ENCODE measurements at regions not wholly inside any gene's neighbourhood (a gene's known extent, or its start where the extent isn't known, plus 50 kb on each side); places are given as distances from the start of the nearest gene placed in this dataset.
"Not testable (repeated sequence)": the region's sequence is repeated elsewhere in the genome, so short reads cannot be mapped to it uniquely, and the experiment has no call there.

DNA sequence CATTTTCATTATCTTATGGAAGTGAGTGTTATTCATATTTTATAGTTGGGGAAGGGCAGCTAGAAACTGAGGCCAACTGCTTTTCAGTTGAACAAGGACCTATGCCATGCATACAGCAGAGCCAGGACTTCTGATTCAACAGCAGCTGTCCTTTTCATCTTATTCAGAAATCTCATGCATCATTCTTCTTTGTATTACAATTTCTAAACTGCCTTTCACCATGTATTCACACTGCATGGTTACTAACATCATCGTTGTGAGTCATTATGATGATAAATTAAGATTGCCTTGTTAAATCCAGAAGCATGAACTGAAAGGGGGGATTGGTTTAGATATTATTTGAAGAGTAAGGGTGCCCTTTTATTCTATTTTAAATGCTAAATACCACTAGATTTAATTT, 1470.1 kb upstream of the GOT2 start:
- no peak for DNase-seq

DNA sequence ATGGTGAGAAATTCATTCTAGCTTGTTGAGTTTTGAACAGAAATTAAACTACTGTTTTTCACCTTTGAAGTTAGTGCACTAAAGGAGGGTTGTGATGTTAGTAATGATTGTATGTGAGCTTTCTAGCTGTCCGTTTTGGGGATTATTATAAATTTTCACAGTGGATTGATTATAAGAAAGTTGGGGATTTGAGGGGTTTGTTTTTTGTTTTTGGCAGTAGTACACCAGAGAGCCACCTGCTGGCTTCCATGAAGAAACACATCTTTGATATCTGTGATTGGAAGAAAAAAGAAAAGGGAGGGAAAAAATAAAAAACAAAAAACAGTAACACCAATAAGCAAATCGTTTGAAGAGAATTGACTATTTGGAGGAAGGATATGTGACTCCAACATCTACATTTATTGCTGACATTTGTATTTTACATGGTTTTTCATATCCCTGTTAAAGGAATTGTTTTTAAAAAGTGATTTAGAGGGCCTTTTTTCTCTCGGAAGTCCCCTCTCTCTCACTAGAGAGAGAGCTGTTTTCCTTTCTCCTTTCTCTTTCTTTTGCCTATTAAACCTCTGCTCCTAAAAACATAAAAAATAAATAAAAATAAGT, 1469.5 kb upstream of the GOT2 start:
- no peak for DNase-seq

GRCh38 chr16:60200729-60201128, 1466.6 kb upstream of the GOT2 start:
- DNase-seq: not testable (repeated sequence)

GRCh38 chr16:60200161-60200560, 1466.0 kb upstream of the GOT2 start:
- DNase-seq: no peak

DNA sequence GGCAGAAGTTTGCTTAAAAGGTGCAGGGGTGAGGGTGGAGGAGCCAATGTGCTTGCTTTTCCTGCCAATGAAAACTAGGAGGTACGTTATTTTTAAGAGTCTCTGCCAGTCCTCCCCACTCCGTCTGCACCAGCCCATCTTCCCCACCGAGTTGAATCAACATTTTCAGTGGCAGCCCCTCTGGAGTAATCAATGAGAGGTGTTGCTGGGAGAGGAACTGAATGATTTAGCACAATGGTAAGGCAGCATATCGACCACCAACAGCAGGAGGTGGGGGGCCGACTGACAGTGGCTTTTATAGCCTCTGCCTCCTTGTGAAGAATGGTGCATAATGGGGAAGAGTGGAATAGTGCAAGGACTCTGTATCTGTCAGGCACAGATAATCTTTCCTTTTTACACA, 1465.0 kb upstream of the GOT2 start:
- no peak for DNase-seq

DNA sequence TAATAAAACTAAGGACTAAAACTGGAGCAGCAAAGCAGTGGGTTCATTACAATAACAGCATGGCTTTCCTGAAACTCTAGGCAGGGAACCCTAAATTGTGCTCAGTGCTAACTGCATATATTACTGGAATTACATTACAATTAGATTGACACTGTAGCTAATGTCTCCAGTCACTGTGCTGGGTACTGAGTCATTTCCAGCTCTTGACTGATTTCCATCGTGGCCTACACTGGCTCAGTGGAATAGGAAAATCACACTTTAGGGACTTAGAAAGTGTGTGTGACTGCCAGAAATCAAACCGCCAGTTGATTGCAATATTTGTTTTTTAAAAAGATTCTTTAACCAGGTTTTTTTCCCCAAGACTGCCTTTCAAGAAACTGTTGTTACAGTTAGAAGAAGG, 1447.4 kb upstream of the GOT2 start:
- no peak for DNase-seq

DNA sequence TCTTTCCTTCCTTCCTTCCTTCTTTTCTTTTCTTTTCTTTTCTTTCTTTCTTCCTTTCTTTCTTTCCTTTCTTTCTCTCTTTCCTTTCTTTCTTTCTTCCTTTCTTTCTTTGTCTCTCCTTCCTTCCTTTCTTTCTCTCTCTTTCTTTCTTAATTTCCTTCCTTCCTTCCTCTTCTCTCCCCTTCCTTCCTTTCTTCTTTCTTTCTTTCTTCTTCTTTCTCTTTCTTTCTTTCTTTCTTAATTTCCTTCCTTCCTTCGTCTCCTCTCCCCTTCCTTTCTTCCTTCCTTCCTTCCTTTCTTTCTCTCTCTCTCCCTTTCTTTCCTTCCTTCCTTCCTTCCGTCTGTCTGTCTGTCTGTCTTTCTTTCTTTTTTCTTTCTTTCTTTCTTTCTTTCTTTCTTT, 1446.5 kb upstream of the GOT2 start:
- DNase-seq: no peak

- DNase-seq: no peak
Measured at GRCh38 chr16:60170196-60170595, 1436.1 kb upstream of the GOT2 start.

DNA sequence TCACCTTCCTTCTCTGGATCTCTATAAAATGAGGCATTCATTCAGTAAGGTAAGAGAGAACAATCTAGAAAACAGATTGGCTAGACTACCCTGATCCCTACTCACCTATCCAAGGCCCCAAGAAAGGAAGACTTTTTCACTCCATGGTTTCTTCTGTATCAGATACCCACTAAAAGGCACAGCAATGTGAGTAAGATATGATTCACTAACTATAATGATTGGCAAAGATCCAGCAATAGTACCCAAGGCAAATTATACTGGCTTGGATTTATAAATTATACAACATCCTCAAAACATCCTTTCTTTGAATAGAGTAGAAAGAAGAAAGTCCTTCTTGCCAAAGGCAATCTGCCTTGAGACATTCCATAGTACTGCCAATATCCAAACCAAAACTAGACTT, 1432.0 kb upstream of the GOT2 start:
- DNase-seq: no peak

DNA sequence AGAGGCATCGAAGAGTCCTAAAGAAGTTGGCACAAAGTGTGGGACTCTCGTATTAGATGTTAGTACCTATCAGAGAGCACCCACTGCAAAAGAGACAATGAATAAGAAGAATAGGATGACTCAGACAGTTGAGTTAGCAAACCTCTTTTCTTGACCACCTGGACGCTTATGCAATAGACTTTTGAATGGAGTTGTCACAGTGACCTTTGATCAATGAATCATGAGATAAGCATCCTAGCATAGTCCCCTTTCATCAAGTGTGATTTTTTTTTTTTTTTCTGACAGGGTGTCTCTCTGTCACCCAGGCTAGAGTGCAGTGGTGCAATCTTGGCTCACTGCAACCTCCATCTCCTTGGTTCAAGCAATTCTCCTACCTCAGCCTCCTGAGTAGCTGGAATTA, 1417.9 kb upstream of the GOT2 start:
- no peak for DNase-seq

GRCh38 chr16:60150907-60151306, 1416.8 kb upstream of the GOT2 start:
- no peak for DNase-seq

GRCh38 chr16:60143348-60143705, 1409.2 kb upstream of the GOT2 start:
- no peak for DNase-seq

GRCh38 chr16:60142619-60143347, 1408.7 kb upstream of the GOT2 start:
- no peak for DNase-seq

DNA sequence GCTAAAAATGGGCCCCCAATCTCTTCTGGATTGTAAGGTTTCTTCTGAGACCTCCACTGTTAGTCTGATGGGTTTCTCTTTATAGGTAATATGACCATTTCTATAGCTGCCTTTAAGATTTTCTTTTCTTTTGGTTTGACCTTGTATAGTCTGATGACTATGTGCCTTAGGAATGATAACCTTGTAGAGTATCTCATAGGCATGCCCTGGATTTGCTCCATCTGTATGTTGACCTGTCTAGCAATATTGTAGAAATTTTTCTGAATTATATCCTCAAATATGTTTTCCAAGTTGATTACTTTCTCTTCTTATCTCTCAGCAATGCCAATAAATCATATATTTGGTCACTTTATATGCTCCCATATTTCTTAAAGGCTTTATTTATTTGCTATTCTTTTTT, 1403.8 kb upstream of the GOT2 start:
- DNase-seq: no peak

DNA sequence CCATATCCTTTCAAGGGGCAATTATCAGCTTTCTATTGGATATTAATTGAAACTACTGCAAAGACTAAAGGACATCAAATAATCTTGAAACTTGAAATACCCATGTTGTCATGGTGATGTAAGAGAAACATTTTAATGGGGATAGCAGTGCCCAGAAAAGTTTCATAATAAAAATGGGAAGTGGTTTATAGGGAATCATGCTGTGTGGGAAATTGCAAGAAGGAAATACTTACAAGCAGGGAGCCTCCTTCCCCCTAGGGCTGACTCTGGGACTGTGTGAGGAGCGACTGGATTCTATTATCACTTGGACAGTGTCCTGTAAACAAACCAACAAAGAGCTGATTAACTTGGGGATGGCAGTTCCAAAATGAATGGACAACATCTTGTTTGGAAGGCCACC, 1393.1 kb upstream of the GOT2 start:
- no peak for DNase-seq

DNA sequence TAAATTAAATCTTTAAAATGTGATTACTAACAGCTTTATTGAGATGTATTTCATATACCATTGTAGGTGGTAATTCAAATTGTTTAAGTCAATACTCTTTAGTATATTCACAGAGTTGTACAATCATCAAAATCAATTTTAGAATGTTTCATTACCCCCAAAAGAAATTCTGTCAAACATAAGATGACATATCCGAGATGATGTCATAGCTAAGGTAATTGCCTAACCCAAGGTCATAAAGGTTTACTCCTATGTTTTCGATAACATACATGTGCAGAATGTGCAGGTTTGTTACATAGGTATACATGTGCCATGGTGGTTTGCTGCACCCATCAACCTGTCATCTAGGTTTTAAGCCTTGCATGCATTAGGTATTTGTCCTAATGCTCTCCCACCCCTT, 1392.0 kb upstream of the GOT2 start:
- not testable (repeated sequence) for DNase-seq

DNA sequence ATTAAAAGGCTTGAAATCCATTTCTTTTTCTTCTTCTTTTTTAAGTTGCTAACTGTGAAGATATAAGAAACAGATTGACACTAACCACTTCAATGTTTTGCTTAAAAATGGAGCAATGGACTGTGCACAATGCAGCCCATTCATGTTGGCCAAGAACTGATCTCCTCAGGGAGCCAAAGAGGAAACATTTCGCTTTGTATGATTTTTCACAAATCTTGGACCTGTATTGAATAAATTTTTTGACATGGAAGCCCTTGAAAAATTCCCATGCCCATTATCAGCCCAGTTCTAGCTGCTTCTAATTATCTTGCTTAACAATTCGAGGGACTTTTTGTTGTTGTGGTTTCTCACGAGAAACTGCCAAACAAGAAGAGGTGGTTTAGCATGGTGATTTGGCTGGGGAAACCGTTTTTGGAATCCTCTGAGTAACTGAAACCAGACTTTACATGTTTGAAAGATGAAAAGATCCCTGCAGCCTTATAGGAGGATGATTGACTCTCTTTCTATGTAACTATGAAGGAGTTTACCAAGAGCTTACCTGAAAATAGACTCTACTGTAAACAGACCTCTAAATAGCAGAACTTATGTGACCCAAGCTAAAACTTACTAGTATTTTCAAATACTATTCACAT, 1389.4 kb upstream of the GOT2 start:
- DNase-seq: no peak

GRCh38 chr16:60120586-60120985, 1386.5 kb upstream of the GOT2 start:
- no peak for DNase-seq

- DNase-seq: no peak
Measured at GRCh38 chr16:60110531-60110930, 1376.4 kb upstream of the GOT2 start.

- no peak for DNase-seq
Measured at GRCh38 chr16:60107871-60108270, 1373.8 kb upstream of the GOT2 start.

DNA sequence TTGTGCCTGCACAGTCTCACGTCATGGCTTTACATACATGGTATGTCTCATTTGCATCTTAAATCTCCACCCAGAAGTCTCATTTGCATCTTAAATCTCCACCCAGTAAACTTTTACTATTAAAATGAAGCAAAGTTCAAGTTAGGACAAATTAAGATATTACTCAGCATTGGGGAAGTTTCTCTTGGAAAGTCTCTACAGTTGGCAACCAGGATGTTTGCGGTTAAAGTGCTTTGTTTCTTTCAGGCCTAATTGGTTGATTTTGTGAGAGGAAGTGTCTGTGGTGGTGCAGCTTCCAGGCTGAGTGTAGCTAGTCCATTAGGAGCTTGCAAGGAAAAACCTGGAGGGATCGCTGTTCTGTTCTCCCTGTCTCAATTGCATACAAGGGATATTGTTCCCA, 1373.3 kb upstream of the GOT2 start:
- no peak for DNase-seq

GRCh38 chr16:60100371-60100770, 1366.3 kb upstream of the GOT2 start:
- DNase-seq: no peak

DNA sequence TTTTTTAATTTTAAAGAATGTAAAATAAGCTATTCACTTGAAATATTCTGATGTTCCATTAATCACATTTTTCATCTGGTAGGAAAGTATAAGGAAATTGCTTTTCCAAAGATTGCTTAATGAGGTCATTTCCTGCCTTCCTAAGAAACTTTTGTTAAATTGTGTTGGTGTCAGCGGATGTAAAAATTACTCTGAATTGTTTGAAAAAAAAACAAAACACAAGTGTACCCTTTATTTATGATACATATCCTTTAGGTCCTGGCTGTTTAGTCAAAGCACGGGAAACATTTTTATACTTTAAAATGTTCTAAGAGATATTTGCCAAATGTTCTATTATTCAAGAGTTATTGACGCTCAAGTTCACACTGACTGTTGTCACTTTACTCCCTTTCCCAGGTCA, 1357.4 kb upstream of the GOT2 start:
- DNase-seq: no peak

DNA sequence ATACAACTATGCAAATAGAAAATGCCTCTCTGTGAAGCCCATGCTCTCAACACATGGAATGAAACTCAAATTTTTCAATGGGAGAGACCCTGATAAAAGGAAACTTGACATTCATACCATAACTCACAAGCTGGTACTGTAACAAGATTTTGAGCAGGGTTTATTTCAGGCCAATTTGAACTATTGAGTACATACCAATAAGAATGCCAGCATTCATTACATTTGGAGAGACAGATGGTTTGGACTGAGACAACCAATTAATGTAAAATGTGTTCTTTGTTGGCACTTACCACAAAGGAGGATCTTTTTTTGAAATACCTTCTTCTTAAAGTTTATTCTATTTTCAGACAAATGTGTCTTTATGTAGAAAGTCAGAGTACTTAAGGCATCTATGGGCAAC, 1357.0 kb upstream of the GOT2 start:
- DNase-seq: no peak

GRCh38 chr16:60087530-60087929, 1353.4 kb upstream of the GOT2 start:
- DNase-seq: no peak

Measured in NCI-H748 treated with DMSO at 0.1 percent for 48 hours (cell line).